H1 (cell line): ENCODE measurements at regions not wholly inside any gene's neighbourhood (a gene's known extent, or its start where the extent isn't known, plus 50 kb on each side); places are given as distances from the start of the nearest gene placed in this dataset.

ENCODE experiments used
- CTCF ChIA-PET: fragments of 300-600 bp; sonication (Branson Sonifier 250); formaldehyde crosslinking; loops from one replicate; lab custom pipeline; 2021; ENCODE audit not compliant: partially characterized antibody; lab: Charles Lee
- POLR2A ChIA-PET: fragments of 300-600 bp; sonication (Branson Sonifier 250); formaldehyde crosslinking; loops from one replicate; lab custom pipeline; 2021; ENCODE audit warnings: inconsistent platforms; ENCODE audit not compliant: partially characterized antibody; lab: Charles Lee
- DNase-seq, 2 experiments: peaks; one replicate each; pipeline versions ENCODE4 v3.0.0 to v3.0.0-alpha.2; 2010 to 2022; ENCODE audit warnings: low spot score in 2 of 2, low read depth in 1 of 2, mixed read lengths in 1 of 2
- FAIRE-seq: peaks from 2 replicates; lab custom pipeline; 2011; peaks lifted over from hg19 to GRCh38; lab: Jason Lieb, UNC
- H2AFZ ChIP-seq: 2 replicates; pipeline ENCODE4 v1.8.1; 2012; ENCODE audit warnings: low read length, inconsistent platforms
- H2AK5ac ChIP-seq: 2 replicates; pipeline ENCODE4 v1.6.1; 2013; ENCODE audit warnings: low read depth, low read length
- H2BK120ac ChIP-seq: replicated peaks from 2 replicates; pipeline ENCODE3; 2013; ENCODE audit warnings: low read depth, low read length, inconsistent platforms
- H2BK12ac ChIP-seq: 2 replicates; pipeline ENCODE4 v1.6.1; 2013; ENCODE audit warnings: low read depth, low read length
- H2BK15ac ChIP-seq: 2 replicates; pipeline ENCODE4 v1.6.1; 2013; ENCODE audit warnings: low read length
- H2BK20ac ChIP-seq: 2 replicates; pipeline ENCODE4 v1.6.1; 2013; ENCODE audit warnings: low read length
- H2BK5ac ChIP-seq: 2 replicates; pipeline ENCODE4 v1.6.1; 2013; ENCODE audit warnings: low read depth, low read length
- H3K14ac ChIP-seq: 2 replicates; pipeline ENCODE4 v1.6.1; 2013; ENCODE audit warnings: inconsistent platforms; ENCODE audit not compliant: insufficient read length
- H3K18ac ChIP-seq: 2 replicates; pipeline ENCODE4 v1.6.1; 2013; ENCODE audit warnings: low read length; ENCODE audit errors: extremely low read depth
- H3K23ac ChIP-seq: 2 replicates; pipeline ENCODE4 v1.6.1; 2013; ENCODE audit warnings: inconsistent platforms; ENCODE audit not compliant: insufficient read length
- H3K23me2 ChIP-seq: 2 replicates; pipeline ENCODE4 v1.6.1; 2013; ENCODE audit warnings: low read depth, low read length
- H3K27ac ChIP-seq: 2 replicates; pipeline ENCODE4 v1.6.1; 2011; ENCODE audit warnings: low read depth, low read length, inconsistent platforms
- H3K27me3 ChIP-seq, 4 experiments: replicated peaks in 1 of 4; 1 replicate in 1 of 4; 2 replicates in 3 of 4; pipeline versions ENCODE4 v1.6.1 to v1.8.1; 2011 to 2013; ENCODE audit warnings: low read length in 3 of 4, mild to moderate bottlenecking in 3 of 4, inconsistent platforms in 2 of 4, mixed read lengths in 2 of 4, moderate library complexity in 1 of 4; ENCODE audit not compliant: control insufficient read depth in 3 of 4, insufficient read depth in 3 of 4; ENCODE audit errors: extremely low read depth in 1 of 4
- H3K36me3 ChIP-seq, 4 experiments: 2 replicates each; pipeline versions ENCODE4 v1.6.1 to v1.8.1; 2011 to 2013; ENCODE audit warnings: mild to moderate bottlenecking in 4 of 4, low read length in 3 of 4, moderate library complexity in 2 of 4, control low read depth in 1 of 4, inconsistent platforms in 1 of 4; ENCODE audit not compliant: insufficient read depth in 4 of 4, control insufficient read depth in 2 of 4
- H3K4ac ChIP-seq: replicated peaks from 2 replicates; pipeline ENCODE3; 2013; ENCODE audit warnings: low read length, low read depth, mixed read lengths, inconsistent platforms; ENCODE audit not compliant: insufficient read length
- H3K4me1 ChIP-seq, 4 experiments: replicated peaks in 1 of 4; 1 replicate in 1 of 4; 2 replicates in 3 of 4; pipeline versions ENCODE4 v1.6.1 to v1.8.1; 2011 to 2013; ENCODE audit warnings: low read length in 3 of 4, inconsistent platforms in 2 of 4, mixed read lengths in 1 of 4; ENCODE audit not compliant: insufficient read depth in 4 of 4, control insufficient read depth in 3 of 4
- H3K4me2 ChIP-seq, 2 experiments: 2 replicates each; pipeline versions ENCODE4 v1.6.1 to v1.8.1; 2011 to 2013; ENCODE audit warnings: low read depth in 2 of 2, low read length in 2 of 2, control low read depth in 1 of 2, inconsistent platforms in 1 of 2, mild to moderate bottlenecking in 1 of 2; ENCODE audit not compliant: insufficient read depth in 1 of 2
- H3K4me3 ChIP-seq, 4 experiments: fragments of 200-600, 300-600 bp in 1 of 4; sonication (generic), shearing (Covaris generic), sonication (Bioruptor Twin) in 1 of 4; 2 replicates each; pipeline versions ENCODE4 v1.5.1 to v1.8.1; 2011 to 2016; ENCODE audit warnings: low read length in 4 of 4, low read depth in 3 of 4, control low read depth in 2 of 4, inconsistent platforms in 2 of 4, mild to moderate bottlenecking in 2 of 4, mixed read lengths in 1 of 4, moderate library complexity in 1 of 4; ENCODE audit not compliant: insufficient read depth in 2 of 4; ENCODE audit errors: extremely low read depth in 1 of 4
- H3K56ac ChIP-seq: replicated peaks from 2 replicates; pipeline ENCODE3; 2013; ENCODE audit warnings: low read depth, mild to moderate bottlenecking, mixed read lengths, low read length, inconsistent platforms; ENCODE audit not compliant: insufficient read length
- H3K79me1 ChIP-seq: 2 replicates; pipeline ENCODE4 v1.6.1; 2013; ENCODE audit warnings: low read depth, low read length, control low read depth
- H3K79me2 ChIP-seq, 2 experiments: 2 replicates each; pipeline versions ENCODE4 v1.6.1 to v1.8.1; 2012 to 2013; ENCODE audit warnings: low read length in 2 of 2, mild to moderate bottlenecking in 2 of 2, inconsistent platforms in 1 of 2; ENCODE audit not compliant: insufficient read depth in 2 of 2, control insufficient read depth in 1 of 2
- H3K9ac ChIP-seq, 4 experiments: replicated peaks in 1 of 4; 1 replicate in 1 of 4; 2 replicates in 3 of 4; pipeline versions ENCODE4 v1.6.1 to v1.8.1; 2011 to 2013; ENCODE audit warnings: low read depth in 3 of 4, low read length in 3 of 4, control low read depth in 2 of 4, mild to moderate bottlenecking in 2 of 4, moderate library complexity in 2 of 4, inconsistent platforms in 1 of 4; ENCODE audit errors: extremely low read depth in 1 of 4
- H3K9me3 ChIP-seq, 2 experiments: 2 replicates each; pipeline versions ENCODE4 v1.6.1 to v1.8.1; 2012 to 2013; ENCODE audit warnings: mild to moderate bottlenecking in 2 of 2, moderate library complexity in 2 of 2, control low read depth in 1 of 2, inconsistent platforms in 1 of 2, low read depth in 1 of 2, low read length in 1 of 2, mixed read lengths in 1 of 2; ENCODE audit not compliant: insufficient read depth in 2 of 2
- H4K20me1 ChIP-seq, 2 experiments: replicated peaks in 1 of 2; 2 replicates each; pipeline versions ENCODE3 to v1.8.1; 2011 to 2013; ENCODE audit warnings: inconsistent platforms in 2 of 2, low read length in 2 of 2, mild to moderate bottlenecking in 1 of 2; ENCODE audit not compliant: insufficient read depth in 2 of 2, control insufficient read depth in 1 of 2
- H4K5ac ChIP-seq: 2 replicates; pipeline ENCODE4 v1.6.1; 2013; ENCODE audit warnings: low read length, low read depth, mixed read lengths, inconsistent platforms; ENCODE audit not compliant: insufficient read length
- H4K8ac ChIP-seq: 2 replicates; pipeline ENCODE4 v1.8.0; 2013; ENCODE audit warnings: mild to moderate bottlenecking, moderate library complexity, low read length, inconsistent platforms; ENCODE audit not compliant: insufficient read depth; ENCODE audit errors: extremely low read depth
- H4K91ac ChIP-seq: replicated peaks from 2 replicates; pipeline ENCODE3; 2013; ENCODE audit warnings: low read length, mixed read lengths, inconsistent platforms; ENCODE audit not compliant: insufficient read length
- BACH1 ChIP-seq: IDR thresholded peaks from 2 replicates; pipeline ENCODE4 v1.6.1; 2012; ENCODE audit warnings: low read length, improper control_type of control experiment
- CHD1 ChIP-seq: IDR thresholded peaks from 2 replicates; pipeline ENCODE4 v1.6.1; 2012; ENCODE audit warnings: low read depth, low read length, improper control_type of control experiment
- FOSL1 ChIP-seq: IDR thresholded peaks from 2 replicates; pipeline ENCODE4 v1.6.1; 2011; ENCODE audit warnings: mild to moderate bottlenecking, low read depth, low read length, moderate library complexity; ENCODE audit not compliant: insufficient read depth
- GABPA ChIP-seq: IDR thresholded peaks from 2 replicates; pipeline ENCODE4 v1.6.1; 2011; ENCODE audit warnings: mild to moderate bottlenecking, low read length, moderate library complexity, borderline replicate concordance; ENCODE audit not compliant: insufficient read depth
- HDAC6 ChIP-seq: IDR thresholded peaks from one replicate; pipeline ENCODE4 v1.7.1; 2012; ENCODE audit warnings: low read depth, mild to moderate bottlenecking, inconsistent platforms, low read length, moderate library complexity
- MAFK ChIP-seq: IDR thresholded peaks from 2 replicates; pipeline ENCODE4 v1.6.1; 2012; ENCODE audit warnings: low read depth, mild to moderate bottlenecking, improper control_type of control experiment, low read length
- NRF1 ChIP-seq: IDR thresholded peaks from 2 replicates; pipeline ENCODE4 v1.6.1; 2011; ENCODE audit warnings: mild to moderate bottlenecking, low read depth, low read length, improper control_type of control experiment
- POLR2AphosphoS5 ChIP-seq: IDR thresholded peaks from 2 replicates; pipeline ENCODE4 v1.6.1; 2011; ENCODE audit warnings: low read depth, low read length
- RAD21 ChIP-seq, 2 experiments: IDR thresholded peaks in 1 of 2; conservative IDR thresholded peaks in 1 of 2; 2 replicates each; pipeline ENCODE4 v1.6.1; 2011; ENCODE audit warnings: low read depth in 2 of 2, low read length in 2 of 2, improper control_type of control experiment in 1 of 2, inconsistent platforms in 1 of 2, mild to moderate bottlenecking in 1 of 2, moderate library complexity in 1 of 2
- RXRA ChIP-seq: IDR thresholded peaks from 2 replicates; pipeline ENCODE4 v1.6.1; 2011; ENCODE audit warnings: low read depth, mild to moderate bottlenecking, low read length, moderate library complexity; ENCODE audit not compliant: insufficient read depth
- SIRT6 ChIP-seq: IDR thresholded peaks from one replicate; pipeline ENCODE4 v1.7.1; 2012; ENCODE audit warnings: low read length, inconsistent platforms
- SP4 ChIP-seq: IDR thresholded peaks from 2 replicates; pipeline ENCODE4 v1.6.1; 2012; ENCODE audit warnings: low read length, inconsistent platforms
- TEAD4 ChIP-seq: IDR thresholded peaks from 2 replicates; pipeline ENCODE4 v1.6.1; 2012; ENCODE audit warnings: low read depth, low read length, inconsistent platforms, mixed read lengths
- ZNF274 ChIP-seq: IDR thresholded peaks from 2 replicates; pipeline ENCODE4 v1.7.0; 2012; ENCODE audit warnings: low read length, borderline replicate concordance; ENCODE audit errors: extremely low read depth
- WGBS, 2 experiments: shearing (Covaris generic) in 1 of 2; methylation state at CpG; one replicate each; pipeline versions ENCODE4 v1.1.6 to v1.1.7; 2013 to 2015; ENCODE audit warnings: low lambda C conversion rate in 2 of 2, mixed read lengths in 2 of 2, inconsistent platforms in 1 of 2, low coverage in 1 of 2, missing lambda C conversion rate in 1 of 2; ENCODE audit not compliant: insufficient replicate concordance in 2 of 2, insufficient coverage in 1 of 2, insufficient read length in 1 of 2; ENCODE audit errors: extremely low coverage in 1 of 2, missing lambda C conversion rate in 1 of 2; 5-methylcytosine and 5-hydroxymethylcytosine counted together

- no peak overlapping the region for H3K27ac ChIP-seq
- peaks cover 5% of the 10 kb centered on the region; the same call in 1 of the 2 replicates for H3K79me1 ChIP-seq
- no peak overlapping the region for H2BK12ac ChIP-seq
- H3K4me2 ChIP-seq, result no peak overlapping the region
- TF ChIP-seq RAD21 (IDR thresholded peaks at IDR 0.05 in 1 of 2, conservative IDR thresholded peaks at IDR 0.05 in 1 of 2; ENCODE audit: low read depth in 2 of 2, low read length in 2 of 2), result no peak
- TF ChIP-seq CHD1, result no peak
- no peak for TF ChIP-seq BACH1
- no peak for TF ChIP-seq SP4
- no peak for TF ChIP-seq SIRT6
- TF ChIP-seq GABPA, result no peak
- TF ChIP-seq FOSL1, result no peak
- no peak for TF ChIP-seq RXRA
- TF ChIP-seq HDAC6, result no peak
- no peak for TF ChIP-seq ZNF274
- TF ChIP-seq MAFK, result no peak
- TF ChIP-seq NRF1, result no peak
- TF ChIP-seq TEAD4, result no peak
- TF ChIP-seq POLR2AphosphoS5, result no peak
- ChIA-PET POLR2A (interaction anchor here (0.6 to 1.0 kb wide), 2 partner anchors 18 to 19 kb away, joined by 3 read pairs; no protein-coding TSS in a partner anchor), CTCF (no interaction called here)
- H3K23ac ChIP-seq, result no peak overlapping the region
- H2BK20ac ChIP-seq, result no peak overlapping the region
- H3K23me2 ChIP-seq, result no peaks in the 10 kb centered on the region
- no peak overlapping the region for H2BK120ac ChIP-seq
- H3K36me3 ChIP-seq, result peaks cover 0 to 3% (median 0%) of the 10 kb centered on the region in 4 experiments; a peak in 1 of 8 replicates
- H4K20me1 ChIP-seq, result peaks cover 6 to 7% of the 10 kb centered on the region in 2 experiments
- WGBS, 2 experiments, result 85% methylated on average over 1 of the region's 1 CpG; no CpG with 5 or more reads in 1 of the 2 experiments
- no peak overlapping the region for H2AK5ac ChIP-seq
- H4K91ac ChIP-seq, result no peak overlapping the region
- H3K14ac ChIP-seq, result no peak overlapping the region
- no peak overlapping the region for H2BK15ac ChIP-seq
- FAIRE-seq (no peak), DNase-seq (no peak)
- H3K9me3 ChIP-seq, result no peaks in the 10 kb centered on the region
- H2BK5ac ChIP-seq, result no peak overlapping the region
- H3K56ac ChIP-seq, result no peak overlapping the region
- H4K8ac ChIP-seq, result no peak overlapping the region
- peaks cover 3 to 90% of the 10 kb centered on the region in 2 experiments for H3K79me2 ChIP-seq
- no peaks in the 10 kb centered on the region for H3K27me3 ChIP-seq
- no peak overlapping the region for H3K4me3 ChIP-seq
- H4K5ac ChIP-seq, result no peak overlapping the region
- H3K4me1 ChIP-seq, result peaks cover 4 to 20% (median 18%) of the 10 kb centered on the region in 4 experiments; a peak in 6 of 7 replicates
- no peak overlapping the region for H3K9ac ChIP-seq
- H3K18ac ChIP-seq, result no peak overlapping the region
- H3K4ac ChIP-seq, result no peak overlapping the region
- no peak overlapping the region for H2AFZ ChIP-seq
Measured at GRCh38 chr6:21842875-21843645, 249.5 kb downstream of the SOX4 start.
